ENCODE measurements at regions not wholly inside any gene's neighbourhood (a gene's known extent, or its start where the extent isn't known, plus 50 kb on each side); places are given as distances from the start of the nearest gene placed in this dataset.

- Histone ChIP-seq H3K4me3 (ENCODE audit: low read length in 2 of 2) (no peak overlapping the region), H3K9me3 (ENCODE audit: control insufficient read depth in 2 of 2, low read length in 2 of 2) (no peaks in the 10 kb centered on the region), H3K9ac (ENCODE audit: low read depth in 1 of 2, low read length in 2 of 2) (no peak overlapping the region), H3K36me3 (ENCODE audit: control insufficient read depth in 2 of 2, insufficient read depth in 2 of 2, low read length in 2 of 2) (no peaks in the 10 kb centered on the region), H3K27ac (ENCODE audit: low read depth in 2 of 2, low read length in 2 of 2) (no peak overlapping the region), H3K27me3 (ENCODE audit: control insufficient read depth in 2 of 2, insufficient read depth in 2 of 2, low read length in 2 of 2) (no peaks in the 10 kb centered on the region), H3K4me1 (ENCODE audit: control insufficient read depth in 2 of 2, insufficient read depth in 2 of 2, low read length in 2 of 2) (no peaks in the 10 kb centered on the region)
These were observed 677.8 kb downstream of the TAF11L14 start for GRCh38 chr5:18312016-18312415.

- H3K4me3 ChIP-seq (ENCODE audit: low read length in 2 of 2) = no peak overlapping the region
- H3K9ac ChIP-seq (ENCODE audit: low read depth in 1 of 2, low read length in 2 of 2) = no peak overlapping the region
- no peak overlapping the region for H3K27ac ChIP-seq (ENCODE audit: low read depth in 2 of 2, low read length in 2 of 2)
- no peaks in the 10 kb centered on the region for H3K36me3 ChIP-seq (ENCODE audit: control insufficient read depth in 2 of 2, insufficient read depth in 2 of 2, low read length in 2 of 2)
- H3K9me3 ChIP-seq (ENCODE audit: control insufficient read depth in 2 of 2, low read length in 2 of 2) = no peaks in the 10 kb centered on the region
- no peaks in the 10 kb centered on the region for H3K4me1 ChIP-seq (ENCODE audit: control insufficient read depth in 2 of 2, insufficient read depth in 2 of 2, low read length in 2 of 2)
- H3K27me3 ChIP-seq (ENCODE audit: control insufficient read depth in 2 of 2, insufficient read depth in 2 of 2, low read length in 2 of 2) = no peaks in the 10 kb centered on the region
These were observed 680.0 kb downstream of the TAF11L14 start for GRCh38 chr5:18314192-18314778.

GRCh38 chr5:18321262-18321942 is 687.1 kb downstream of the TAF11L14 start:
- H3K36me3 ChIP-seq (ENCODE audit: control insufficient read depth in 2 of 2, insufficient read depth in 2 of 2, low read length in 2 of 2) = no peaks in the 10 kb centered on the region
- H3K4me3 ChIP-seq (ENCODE audit: low read length in 2 of 2) = no peak overlapping the region

GRCh38 chr5:18323891-18324290 is 689.6 kb downstream of the TAF11L14 start:
- Histone ChIP-seq H3K36me3 (ENCODE audit: control insufficient read depth in 2 of 2, insufficient read depth in 2 of 2, low read length in 2 of 2) (no peaks in the 10 kb centered on the region), H3K9ac (ENCODE audit: low read depth in 1 of 2, low read length in 2 of 2) (no peak overlapping the region), H3K4me3 (ENCODE audit: low read length in 2 of 2) (no peak overlapping the region), H3K9me3 (ENCODE audit: control insufficient read depth in 2 of 2, low read length in 2 of 2) (no peaks in the 10 kb centered on the region), H3K4me1 (ENCODE audit: control insufficient read depth in 2 of 2, insufficient read depth in 2 of 2, low read length in 2 of 2) (no peaks in the 10 kb centered on the region), H3K27me3 (ENCODE audit: control insufficient read depth in 2 of 2, insufficient read depth in 2 of 2, low read length in 2 of 2) (no peaks in the 10 kb centered on the region), H3K27ac (ENCODE audit: low read depth in 2 of 2, low read length in 2 of 2) (no peak overlapping the region)

More at GRCh38 chr5:18321262-18321942, 687.1 kb downstream of the TAF11L14 start:
- no peaks in the 10 kb centered on the region for H3K9me3 ChIP-seq (ENCODE audit: control insufficient read depth in 2 of 2, low read length in 2 of 2)
- H3K9ac ChIP-seq (ENCODE audit: low read depth in 1 of 2, low read length in 2 of 2) = no peak overlapping the region
- no peak overlapping the region for H3K27ac ChIP-seq (ENCODE audit: low read depth in 2 of 2, low read length in 2 of 2)
- H3K4me1 ChIP-seq (ENCODE audit: control insufficient read depth in 2 of 2, insufficient read depth in 2 of 2, low read length in 2 of 2) = no peaks in the 10 kb centered on the region
- no peaks in the 10 kb centered on the region for H3K27me3 ChIP-seq (ENCODE audit: control insufficient read depth in 2 of 2, insufficient read depth in 2 of 2, low read length in 2 of 2)

GRCh38 chr5:18325431-18325830 is 691.2 kb downstream of the TAF11L14 start:
- H3K9me3 ChIP-seq (ENCODE audit: control insufficient read depth in 2 of 2, low read length in 2 of 2) = no peaks in the 10 kb centered on the region
- no peak overlapping the region for H3K9ac ChIP-seq (ENCODE audit: low read depth in 1 of 2, low read length in 2 of 2)
- H3K36me3 ChIP-seq (ENCODE audit: control insufficient read depth in 2 of 2, insufficient read depth in 2 of 2, low read length in 2 of 2) = no peaks in the 10 kb centered on the region
- H3K27ac ChIP-seq (ENCODE audit: low read depth in 2 of 2, low read length in 2 of 2) = no peak overlapping the region
- no peaks in the 10 kb centered on the region for H3K27me3 ChIP-seq (ENCODE audit: control insufficient read depth in 2 of 2, insufficient read depth in 2 of 2, low read length in 2 of 2)
- no peaks in the 10 kb centered on the region for H3K4me1 ChIP-seq (ENCODE audit: control insufficient read depth in 2 of 2, insufficient read depth in 2 of 2, low read length in 2 of 2)
- no peak overlapping the region for H3K4me3 ChIP-seq (ENCODE audit: low read length in 2 of 2)

- Histone ChIP-seq H3K9ac (ENCODE audit: low read depth in 1 of 2, low read length in 2 of 2) (no peak overlapping the region), H3K27ac (ENCODE audit: low read depth in 2 of 2, low read length in 2 of 2) (no peak overlapping the region), H3K36me3 (ENCODE audit: control insufficient read depth in 2 of 2, insufficient read depth in 2 of 2, low read length in 2 of 2) (no peaks in the 10 kb centered on the region), H3K9me3 (ENCODE audit: control insufficient read depth in 2 of 2, low read length in 2 of 2) (no peaks in the 10 kb centered on the region), H3K27me3 (ENCODE audit: control insufficient read depth in 2 of 2, insufficient read depth in 2 of 2, low read length in 2 of 2) (no peaks in the 10 kb centered on the region), H3K4me3 (ENCODE audit: low read length in 2 of 2) (no peak overlapping the region), H3K4me1 (ENCODE audit: control insufficient read depth in 2 of 2, insufficient read depth in 2 of 2, low read length in 2 of 2) (no peaks in the 10 kb centered on the region)
These were observed 695.1 kb downstream of the TAF11L14 start for GRCh38 chr5:18329328-18329727.

- Histone ChIP-seq H3K27me3 (ENCODE audit: control insufficient read depth in 2 of 2, insufficient read depth in 2 of 2, low read length in 2 of 2) (no peaks in the 10 kb centered on the region), H3K4me1 (ENCODE audit: control insufficient read depth in 2 of 2, insufficient read depth in 2 of 2, low read length in 2 of 2) (no peaks in the 10 kb centered on the region), H3K9ac (ENCODE audit: low read depth in 1 of 2, low read length in 2 of 2) (no peak overlapping the region), H3K27ac (ENCODE audit: low read depth in 2 of 2, low read length in 2 of 2) (no peak overlapping the region), H3K4me3 (ENCODE audit: low read length in 2 of 2) (no peak overlapping the region), H3K36me3 (ENCODE audit: control insufficient read depth in 2 of 2, insufficient read depth in 2 of 2, low read length in 2 of 2) (no peaks in the 10 kb centered on the region), H3K9me3 (ENCODE audit: control insufficient read depth in 2 of 2, low read length in 2 of 2) (no peaks in the 10 kb centered on the region)
These were observed 699.6 kb downstream of the TAF11L14 start for GRCh38 chr5:18333841-18334240.

- Histone ChIP-seq H3K9ac (ENCODE audit: low read depth in 1 of 2, low read length in 2 of 2) (no peak overlapping the region), H3K27me3 (ENCODE audit: control insufficient read depth in 2 of 2, insufficient read depth in 2 of 2, low read length in 2 of 2) (no peaks in the 10 kb centered on the region), H3K36me3 (ENCODE audit: control insufficient read depth in 2 of 2, insufficient read depth in 2 of 2, low read length in 2 of 2) (no peaks in the 10 kb centered on the region), H3K4me1 (ENCODE audit: control insufficient read depth in 2 of 2, insufficient read depth in 2 of 2, low read length in 2 of 2) (no peaks in the 10 kb centered on the region), H3K9me3 (ENCODE audit: control insufficient read depth in 2 of 2, low read length in 2 of 2) (no peaks in the 10 kb centered on the region), H3K27ac (ENCODE audit: low read depth in 2 of 2, low read length in 2 of 2) (no peak overlapping the region), H3K4me3 (ENCODE audit: low read length in 2 of 2) (no peak overlapping the region)
These were observed 700.7 kb downstream of the TAF11L14 start for GRCh38 chr5:18334949-18335348.

- no peak overlapping the region for H3K4me3 ChIP-seq (ENCODE audit: low read length in 2 of 2)
- no peaks in the 10 kb centered on the region for H3K27me3 ChIP-seq (ENCODE audit: control insufficient read depth in 2 of 2, insufficient read depth in 2 of 2, low read length in 2 of 2)
- no peaks in the 10 kb centered on the region for H3K4me1 ChIP-seq (ENCODE audit: control insufficient read depth in 2 of 2, insufficient read depth in 2 of 2, low read length in 2 of 2)
- no peaks in the 10 kb centered on the region for H3K9me3 ChIP-seq (ENCODE audit: control insufficient read depth in 2 of 2, low read length in 2 of 2)
- no peaks in the 10 kb centered on the region for H3K36me3 ChIP-seq (ENCODE audit: control insufficient read depth in 2 of 2, insufficient read depth in 2 of 2, low read length in 2 of 2)
- no peak overlapping the region for H3K27ac ChIP-seq (ENCODE audit: low read depth in 2 of 2, low read length in 2 of 2)
- H3K9ac ChIP-seq (ENCODE audit: low read depth in 1 of 2, low read length in 2 of 2) = no peak overlapping the region
These were observed 720.6 kb downstream of the TAF11L14 start for GRCh38 chr5:18354828-18355227.

- Histone ChIP-seq H3K9me3 (ENCODE audit: control insufficient read depth in 2 of 2, low read length in 2 of 2) (no peaks in the 10 kb centered on the region), H3K36me3 (ENCODE audit: control insufficient read depth in 2 of 2, insufficient read depth in 2 of 2, low read length in 2 of 2) (no peaks in the 10 kb centered on the region), H3K4me3 (ENCODE audit: low read length in 2 of 2) (no peak overlapping the region), H3K27ac (ENCODE audit: low read depth in 2 of 2, low read length in 2 of 2) (no peak overlapping the region), H3K27me3 (ENCODE audit: control insufficient read depth in 2 of 2, insufficient read depth in 2 of 2, low read length in 2 of 2) (no peaks in the 10 kb centered on the region), H3K9ac (ENCODE audit: low read depth in 1 of 2, low read length in 2 of 2) (no peak overlapping the region), H3K4me1 (ENCODE audit: control insufficient read depth in 2 of 2, insufficient read depth in 2 of 2, low read length in 2 of 2) (no peaks in the 10 kb centered on the region)
These were observed 723.2 kb downstream of the TAF11L14 start for GRCh38 chr5:18357486-18357885.
